Sigmoid colon (tissue), 4 donors: ENCODE measurements at regions not wholly inside any gene's neighbourhood (a gene's known extent, or its start where the extent isn't known, plus 50 kb on each side); places are given as distances from the start of the nearest gene placed in this dataset.

Source experiments
- POLR2AphosphoS5 ChIP-seq, 4 donors: sonication (generic); formaldehyde crosslinking; IDR thresholded peaks; one replicate each; pipeline ENCODE4 v1.6.1; 2017; ENCODE audit warnings: antibody characterized with exemption in 4 of 4
- TF ChIP-seq, protein P1 (sequence below), 4 experiments: fragments of 450-650 bp in 3 of 4; fragments of 200-600 bp in 1 of 4; IDR thresholded peaks; one replicate each; pipeline ENCODE4 v1.5.1; 2016 to 2019; ENCODE audit warnings: antibody characterized with exemption in 4 of 4, mild to moderate bottlenecking in 3 of 4, moderate library complexity in 2 of 4

GRCh38 chr3:66586853-66587252, 86.0 kb upstream of the LRIG1 start:
- no peak for TF ChIP-seq POLR2AphosphoS5 (IDR thresholded peaks at IDR 0.05)
- TF ChIP-seq, protein P1, sequence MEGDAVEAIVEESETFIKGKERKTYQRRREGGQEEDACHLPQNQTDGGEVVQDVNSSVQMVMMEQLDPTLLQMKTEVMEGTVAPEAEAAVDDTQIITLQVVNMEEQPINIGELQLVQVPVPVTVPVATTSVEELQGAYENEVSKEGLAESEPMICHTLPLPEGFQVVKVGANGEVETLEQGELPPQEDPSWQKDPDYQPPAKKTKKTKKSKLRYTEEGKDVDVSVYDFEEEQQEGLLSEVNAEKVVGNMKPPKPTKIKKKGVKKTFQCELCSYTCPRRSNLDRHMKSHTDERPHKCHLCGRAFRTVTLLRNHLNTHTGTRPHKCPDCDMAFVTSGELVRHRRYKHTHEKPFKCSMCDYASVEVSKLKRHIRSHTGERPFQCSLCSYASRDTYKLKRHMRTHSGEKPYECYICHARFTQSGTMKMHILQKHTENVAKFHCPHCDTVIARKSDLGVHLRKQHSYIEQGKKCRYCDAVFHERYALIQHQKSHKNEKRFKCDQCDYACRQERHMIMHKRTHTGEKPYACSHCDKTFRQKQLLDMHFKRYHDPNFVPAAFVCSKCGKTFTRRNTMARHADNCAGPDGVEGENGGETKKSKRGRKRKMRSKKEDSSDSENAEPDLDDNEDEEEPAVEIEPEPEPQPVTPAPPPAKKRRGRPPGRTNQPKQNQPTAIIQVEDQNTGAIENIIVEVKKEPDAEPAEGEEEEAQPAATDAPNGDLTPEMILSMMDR (IDR thresholded peaks at IDR 0.05): no peak
